DND-41 (cell line): ENCODE measurements at regions not wholly inside any gene's neighbourhood (a gene's known extent, or its start where the extent isn't known, plus 50 kb on each side); places are given as distances from the start of the nearest gene placed in this dataset.
"Not testable (repeated sequence)": the region's sequence is repeated elsewhere in the genome, so short reads cannot be mapped to it uniquely, and the experiment has no call there.

ENCODE experiments used
- EZH2 ChIP-seq: IDR thresholded peaks from 3 replicates; pipeline ENCODE4 v1.6.1; 2012; ENCODE audit warnings: borderline replicate concordance, low read depth, mild to moderate bottlenecking, moderate library complexity, low read length, inconsistent platforms; ENCODE audit not compliant: severe bottlenecking
- TF ChIP-seq, protein P1 (sequence below): IDR thresholded peaks from 2 replicates; pipeline ENCODE4 v1.5.1; 2012; ENCODE audit warnings: borderline replicate concordance, low read length, moderate library complexity, mild to moderate bottlenecking; ENCODE audit not compliant: poor library complexity, severe bottlenecking; ENCODE audit errors: extremely low read depth

- TF ChIP-seq, protein P1, sequence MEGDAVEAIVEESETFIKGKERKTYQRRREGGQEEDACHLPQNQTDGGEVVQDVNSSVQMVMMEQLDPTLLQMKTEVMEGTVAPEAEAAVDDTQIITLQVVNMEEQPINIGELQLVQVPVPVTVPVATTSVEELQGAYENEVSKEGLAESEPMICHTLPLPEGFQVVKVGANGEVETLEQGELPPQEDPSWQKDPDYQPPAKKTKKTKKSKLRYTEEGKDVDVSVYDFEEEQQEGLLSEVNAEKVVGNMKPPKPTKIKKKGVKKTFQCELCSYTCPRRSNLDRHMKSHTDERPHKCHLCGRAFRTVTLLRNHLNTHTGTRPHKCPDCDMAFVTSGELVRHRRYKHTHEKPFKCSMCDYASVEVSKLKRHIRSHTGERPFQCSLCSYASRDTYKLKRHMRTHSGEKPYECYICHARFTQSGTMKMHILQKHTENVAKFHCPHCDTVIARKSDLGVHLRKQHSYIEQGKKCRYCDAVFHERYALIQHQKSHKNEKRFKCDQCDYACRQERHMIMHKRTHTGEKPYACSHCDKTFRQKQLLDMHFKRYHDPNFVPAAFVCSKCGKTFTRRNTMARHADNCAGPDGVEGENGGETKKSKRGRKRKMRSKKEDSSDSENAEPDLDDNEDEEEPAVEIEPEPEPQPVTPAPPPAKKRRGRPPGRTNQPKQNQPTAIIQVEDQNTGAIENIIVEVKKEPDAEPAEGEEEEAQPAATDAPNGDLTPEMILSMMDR, result not testable (repeated sequence)
- not testable (repeated sequence) for TF ChIP-seq EZH2
These were observed 183.4 kb downstream of the CEP135 start for GRCh38 chr4:56132188-56132587.
